ENCODE measurements at regions not wholly inside any gene's neighbourhood (a gene's known extent, or its start where the extent isn't known, plus 50 kb on each side); places are given as distances from the start of the nearest gene placed in this dataset.

DNA sequence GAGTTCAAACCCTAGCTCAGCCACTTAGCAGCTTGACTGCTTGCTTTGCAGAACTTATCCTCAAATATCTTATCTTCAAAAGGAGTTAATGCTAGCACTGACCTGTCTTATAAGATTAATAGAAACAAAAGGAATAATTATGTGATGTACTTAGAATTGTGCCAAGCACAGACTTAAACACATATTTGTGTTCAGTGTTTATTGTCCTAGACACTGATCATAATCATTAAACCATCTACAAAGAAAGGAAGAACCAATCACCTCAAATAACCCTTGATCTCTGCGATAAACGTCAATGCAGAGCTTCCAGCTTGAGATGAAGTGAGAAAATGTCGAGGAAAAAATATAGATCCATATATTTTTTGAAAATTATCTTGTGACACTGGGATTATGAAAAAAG is 73.1 kb downstream of the ATXN7L3B start:
- TF ChIP-seq EZH2 (IDR thresholded peaks at IDR 0.05) (no peak), POLR2AphosphoS5 (IDR thresholded peaks at IDR 0.05; ENCODE audit: borderline replicate concordance, low read depth, low read length) (no peak), FOXP2 (optimal IDR thresholded peaks at IDR 0.05; ENCODE audit: control extremely low read depth, extremely low read length, insufficient read depth) (no peak)
